ENCODE measurements at regions not wholly inside any gene's neighbourhood (a gene's known extent, or its start where the extent isn't known, plus 50 kb on each side); places are given as distances from the start of the nearest gene placed in this dataset.

DNA sequence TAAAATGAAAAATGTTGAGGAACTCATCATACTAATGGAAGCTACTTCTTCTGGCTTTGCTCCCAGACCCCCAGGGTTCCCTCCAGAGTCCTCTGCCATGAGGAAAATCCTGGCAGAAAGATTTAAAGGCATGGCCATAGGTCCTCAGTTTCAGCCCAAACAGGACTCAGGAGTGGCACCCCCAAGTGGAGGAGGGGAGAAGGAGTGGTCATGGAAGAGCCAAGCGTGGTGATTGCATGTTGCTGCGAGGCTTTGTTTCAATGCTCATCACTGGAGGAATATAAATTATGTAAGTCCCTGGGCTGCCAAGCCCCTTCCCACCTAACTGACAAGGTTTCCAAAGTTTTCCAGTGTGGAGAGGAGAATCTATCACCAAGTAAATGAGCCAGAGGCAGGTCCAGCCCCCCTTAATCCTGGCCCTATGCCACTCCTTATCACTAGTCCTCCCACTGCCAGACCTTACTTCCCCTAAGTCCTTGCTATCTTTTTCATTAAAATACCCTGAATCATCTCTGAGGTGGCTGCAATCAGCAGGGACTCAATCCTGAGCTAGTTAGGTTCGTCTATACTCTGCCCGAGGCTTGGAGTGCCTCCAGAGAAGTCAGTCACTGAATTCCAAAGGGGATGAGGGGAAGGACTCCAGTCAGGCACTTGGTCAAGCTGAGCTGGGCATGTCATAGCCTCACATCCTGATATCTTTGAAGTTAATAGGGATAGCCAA lies 70.7 kb upstream of the TAF1L start:
- Mint-ChIP-seq H3K27me3 (peaks cover 28% of the 10 kb centered on the region), H3K27ac (no peak overlapping the region), H3K4me3 (ENCODE audit: low read depth) (no peak overlapping the region), H3K4me1 (ENCODE audit: low read depth) (no peaks in the 10 kb centered on the region), H3K9me3 (ENCODE audit: low read depth) (no peaks in the 10 kb centered on the region), H3K36me3 (ENCODE audit: insufficient read depth) (no peaks in the 10 kb centered on the region)
- no peak for DNase-seq (ENCODE audit: low spot score, unreplicated experiment)
- TF ChIP-seq, protein P1, sequence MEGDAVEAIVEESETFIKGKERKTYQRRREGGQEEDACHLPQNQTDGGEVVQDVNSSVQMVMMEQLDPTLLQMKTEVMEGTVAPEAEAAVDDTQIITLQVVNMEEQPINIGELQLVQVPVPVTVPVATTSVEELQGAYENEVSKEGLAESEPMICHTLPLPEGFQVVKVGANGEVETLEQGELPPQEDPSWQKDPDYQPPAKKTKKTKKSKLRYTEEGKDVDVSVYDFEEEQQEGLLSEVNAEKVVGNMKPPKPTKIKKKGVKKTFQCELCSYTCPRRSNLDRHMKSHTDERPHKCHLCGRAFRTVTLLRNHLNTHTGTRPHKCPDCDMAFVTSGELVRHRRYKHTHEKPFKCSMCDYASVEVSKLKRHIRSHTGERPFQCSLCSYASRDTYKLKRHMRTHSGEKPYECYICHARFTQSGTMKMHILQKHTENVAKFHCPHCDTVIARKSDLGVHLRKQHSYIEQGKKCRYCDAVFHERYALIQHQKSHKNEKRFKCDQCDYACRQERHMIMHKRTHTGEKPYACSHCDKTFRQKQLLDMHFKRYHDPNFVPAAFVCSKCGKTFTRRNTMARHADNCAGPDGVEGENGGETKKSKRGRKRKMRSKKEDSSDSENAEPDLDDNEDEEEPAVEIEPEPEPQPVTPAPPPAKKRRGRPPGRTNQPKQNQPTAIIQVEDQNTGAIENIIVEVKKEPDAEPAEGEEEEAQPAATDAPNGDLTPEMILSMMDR (IDR thresholded peaks at IDR 0.05; ENCODE audit: unreplicated experiment), result no peak

DNA sequence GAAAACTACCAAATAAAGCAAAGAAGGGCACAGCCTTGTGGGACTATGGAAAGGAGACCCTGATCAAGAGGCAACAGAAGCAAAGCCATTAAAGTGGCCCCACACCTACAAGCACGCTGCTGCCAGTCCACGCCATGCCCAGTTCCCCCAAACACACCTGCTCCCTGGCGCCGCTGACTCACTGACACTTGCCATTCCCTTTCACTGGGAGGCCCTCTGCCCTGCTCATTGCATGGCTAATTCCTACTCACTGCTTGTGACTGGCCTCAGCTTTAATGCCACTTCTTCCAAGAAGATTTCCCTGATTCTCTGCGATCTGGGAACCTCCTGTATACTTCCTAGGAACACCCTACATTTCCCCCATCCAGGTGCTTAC lies 71.2 kb upstream of the TAF1L start:
- Mint-ChIP-seq H3K4me3 (ENCODE audit: low read depth) (no peak overlapping the region), H3K27me3 (peaks cover 24% of the 10 kb centered on the region), H3K4me1 (ENCODE audit: low read depth) (no peaks in the 10 kb centered on the region), H3K9me3 (ENCODE audit: low read depth) (no peaks in the 10 kb centered on the region), H3K27ac (no peak overlapping the region), H3K36me3 (ENCODE audit: insufficient read depth) (no peaks in the 10 kb centered on the region)
- TF ChIP-seq, protein P1 (IDR thresholded peaks at IDR 0.05; ENCODE audit: unreplicated experiment), result no peak
- DNase-seq (ENCODE audit: low spot score, unreplicated experiment), result no peak

DNA sequence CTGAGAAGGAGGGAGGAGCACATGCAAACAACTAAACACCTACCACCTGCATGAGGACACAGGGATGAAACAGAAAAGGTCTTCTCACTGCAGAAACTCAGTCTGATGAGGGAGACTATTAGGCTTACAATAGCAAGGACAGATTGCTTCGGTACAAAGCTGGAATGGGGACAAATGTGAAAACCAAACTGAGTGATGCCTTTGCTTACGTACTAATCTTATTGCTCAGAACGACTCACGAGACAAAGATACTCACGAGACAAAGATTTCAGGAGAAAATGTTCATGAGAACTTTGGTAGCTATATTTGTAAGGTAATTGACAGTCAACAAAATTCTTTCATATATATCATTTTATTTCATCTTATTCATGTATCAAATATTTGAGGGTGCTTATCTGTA lies 71.9 kb upstream of the TAF1L start:
- TF ChIP-seq, protein P1 (IDR thresholded peaks at IDR 0.05; ENCODE audit: unreplicated experiment), result no peak
- DNase-seq (ENCODE audit: low spot score, unreplicated experiment), result no peak
- H3K27me3 Mint-ChIP-seq, result peaks cover 18% of the 10 kb centered on the region
- no peak overlapping the region for H3K4me3 Mint-ChIP-seq (ENCODE audit: low read depth)
- H3K4me1 Mint-ChIP-seq (ENCODE audit: low read depth), result no peaks in the 10 kb centered on the region
- no peak overlapping the region for H3K27ac Mint-ChIP-seq
- no peaks in the 10 kb centered on the region for H3K9me3 Mint-ChIP-seq (ENCODE audit: low read depth)
- H3K36me3 Mint-ChIP-seq (ENCODE audit: insufficient read depth), result no peaks in the 10 kb centered on the region

DNA sequence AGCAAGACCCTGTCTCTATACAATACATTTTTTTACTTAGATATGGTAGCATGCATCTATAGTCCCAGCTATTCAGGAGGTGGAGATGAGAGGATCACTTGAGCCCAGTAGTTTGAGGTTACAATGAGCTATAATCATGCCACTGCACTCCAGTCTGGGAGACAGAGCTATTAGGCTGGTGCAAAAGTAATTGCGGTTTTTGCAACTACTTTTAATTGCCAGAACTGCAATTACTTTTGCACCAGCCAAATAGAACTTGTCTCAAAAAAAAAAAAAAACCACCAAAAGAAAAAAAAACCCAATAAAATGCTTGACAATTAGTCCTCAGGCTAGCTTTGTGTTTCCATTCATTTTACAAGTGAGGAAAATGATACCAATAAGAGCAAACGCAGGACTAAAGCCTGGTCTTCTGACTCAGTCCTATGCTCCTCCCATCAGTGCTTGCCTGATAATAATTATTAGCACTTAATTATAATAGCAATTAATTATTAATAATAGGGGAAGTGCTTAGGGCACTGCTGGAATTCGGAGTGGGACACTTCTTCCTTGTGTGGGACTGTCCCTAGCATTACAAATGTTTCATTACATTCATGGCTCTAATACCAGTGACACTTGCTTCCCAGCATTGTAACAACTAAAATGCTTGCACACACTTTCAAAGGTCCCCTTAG lies 73.1 kb upstream of the TAF1L start:
- DNase-seq (ENCODE audit: low spot score, unreplicated experiment), result no peak
- TF ChIP-seq, protein P1 (IDR thresholded peaks at IDR 0.05; ENCODE audit: unreplicated experiment), result no peak
- H3K4me3 Mint-ChIP-seq (ENCODE audit: low read depth), result no peak overlapping the region
- H3K9me3 Mint-ChIP-seq (ENCODE audit: low read depth), result peaks cover 3% of the 10 kb centered on the region
- peaks cover 10% of the 10 kb centered on the region for H3K27me3 Mint-ChIP-seq
- H3K27ac Mint-ChIP-seq, result no peak overlapping the region
- H3K36me3 Mint-ChIP-seq (ENCODE audit: insufficient read depth), result no peaks in the 10 kb centered on the region
- H3K4me1 Mint-ChIP-seq (ENCODE audit: low read depth), result no peaks in the 10 kb centered on the region

DNA sequence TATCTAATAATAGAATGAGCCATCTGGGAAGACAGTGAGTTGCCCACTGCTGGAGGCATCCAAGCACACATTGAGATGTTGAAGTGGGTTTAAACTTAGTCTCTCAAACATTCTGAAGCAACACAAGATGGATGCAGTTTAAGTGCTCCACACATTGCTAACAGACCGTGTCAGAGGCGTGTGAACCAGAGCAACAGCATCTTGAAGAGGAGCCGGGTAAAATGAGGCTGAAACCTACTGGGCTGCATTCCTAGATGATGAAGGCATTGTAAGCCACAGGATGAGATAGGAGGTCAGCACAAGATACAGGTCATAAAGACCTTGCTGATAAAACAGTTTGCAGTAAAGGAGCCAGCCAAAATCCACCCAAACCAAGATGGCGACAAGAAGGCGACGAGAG lies 73.5 kb upstream of the TMEM215 start:
- H3K27me3 Mint-ChIP-seq, result peaks cover 5% of the 10 kb centered on the region
- TF ChIP-seq, protein P1 (IDR thresholded peaks at IDR 0.05; ENCODE audit: unreplicated experiment), result no peak

More for the DNA sequence above, 73.5 kb upstream of the TMEM215 start:
- Mint-ChIP-seq H3K36me3 (ENCODE audit: insufficient read depth) (no peaks in the 10 kb centered on the region), H3K27ac (no peak overlapping the region), H3K9me3 (ENCODE audit: low read depth) (peaks cover 3% of the 10 kb centered on the region), H3K4me3 (ENCODE audit: low read depth) (no peak overlapping the region), H3K4me1 (ENCODE audit: low read depth) (no peaks in the 10 kb centered on the region)
- no peak for DNase-seq (ENCODE audit: low spot score, unreplicated experiment)
